ENCODE measurements at regions not wholly inside any gene's neighbourhood (a gene's known extent, or its start where the extent isn't known, plus 50 kb on each side); places are given as distances from the start of the nearest gene placed in this dataset.

GRCh38 chr9:108720191-108720642, 135.6 kb downstream of the ACTL7B start:
- DNase-seq (ENCODE audit: low spot score) = no peak

- no peak for DNase-seq (ENCODE audit: low spot score)
Measured at GRCh38 chr9:108710424-108710823, 145.4 kb downstream of the ACTL7B start.

GRCh38 chr9:108709997-108710396, 145.8 kb downstream of the ACTL7B start:
- no peak for DNase-seq (ENCODE audit: low spot score)

GRCh38 chr9:108709126-108709525, 146.7 kb downstream of the ACTL7B start:
- DNase-seq (ENCODE audit: low spot score) = no peak

- no peak for DNase-seq (ENCODE audit: low spot score)
Measured at GRCh38 chr9:108708448-108708847, 147.3 kb downstream of the ACTL7B start.

- no peak for DNase-seq (ENCODE audit: low spot score)
Measured at GRCh38 chr9:108707120-108707519, 148.7 kb downstream of the ACTL7B start.

GRCh38 chr9:108704156-108704852, 151.5 kb downstream of the ACTL7B start:
- no peak for DNase-seq (ENCODE audit: low spot score)

GRCh38 chr9:108703429-108703828, 152.4 kb downstream of the ACTL7B start:
- no peak for DNase-seq (ENCODE audit: low spot score)

- DNase-seq (ENCODE audit: low spot score) = no peak
Measured at GRCh38 chr9:108702681-108703080, 153.1 kb downstream of the ACTL7B start.

GRCh38 chr9:108698801-108699200, 157.0 kb downstream of the ACTL7B start:
- no peak for DNase-seq (ENCODE audit: low spot score)

- no peak for DNase-seq (ENCODE audit: low spot score)
Measured at GRCh38 chr9:108698231-108698630, 157.6 kb downstream of the ACTL7B start.

GRCh38 chr9:108696156-108696555, 159.6 kb downstream of the ACTL7B start:
- no peak for DNase-seq (ENCODE audit: low spot score)

- DNase-seq (ENCODE audit: low spot score) = no peak
Measured at GRCh38 chr9:108694170-108694569, 161.6 kb downstream of the ACTL7B start.

GRCh38 chr9:108691614-108692013, 164.2 kb downstream of the ACTL7B start:
- no peak for DNase-seq (ENCODE audit: low spot score)

GRCh38 chr9:108688676-108689075, 167.1 kb downstream of the ACTL7B start:
- DNase-seq (ENCODE audit: low spot score) = no peak

- DNase-seq (ENCODE audit: low spot score) = no peak
Measured at GRCh38 chr9:108688051-108688450, 167.7 kb downstream of the ACTL7B start.

GRCh38 chr9:108687006-108687987, 168.5 kb downstream of the ACTL7B start:
- DNase-seq (ENCODE audit: low spot score) = no peak

- DNase-seq (ENCODE audit: low spot score) = no peak
Measured at GRCh38 chr9:108684288-108685025, 171.3 kb downstream of the ACTL7B start.

GRCh38 chr9:108683245-108683644, 172.5 kb downstream of the ACTL7B start:
- no peak for DNase-seq (ENCODE audit: low spot score)

GRCh38 chr9:108681851-108682590, 173.8 kb downstream of the ACTL7B start:
- DNase-seq (ENCODE audit: low spot score) = no peak

GRCh38 chr9:108680946-108681345, 174.8 kb downstream of the ACTL7B start:
- DNase-seq (ENCODE audit: low spot score) = no peak

- DNase-seq (ENCODE audit: low spot score) = no peak
Measured at GRCh38 chr9:108677776-108678175, 178.0 kb downstream of the ACTL7B start.

All from kidney capillary endothelial cell (primary cell).